OCI-LY3 (cell line): ENCODE measurements at regions not wholly inside any gene's neighbourhood (a gene's known extent, or its start where the extent isn't known, plus 50 kb on each side); places are given as distances from the start of the nearest gene placed in this dataset.

ENCODE experiments used
- EZH2phosphoT487 ChIP-seq: fragments of 200-600 bp; shearing (Covaris generic); IDR thresholded peaks from 2 replicates; pipeline ENCODE4 v1.6.1; 2018; ENCODE audit warnings: antibody characterized with exemption, mixed run types, low read depth
- TF ChIP-seq, protein P1 (sequence below): fragments of 200-600, 300-600 bp; sonication (generic); IDR thresholded peaks from 2 replicates; pipeline ENCODE4 v1.5.1; 2014; ENCODE audit warnings: antibody characterized with exemption, low read length, low read depth

GRCh38 chr1:239315631-239316217 lies 70.6 kb upstream of the CHRM3 start:
- TF ChIP-seq, protein P1, sequence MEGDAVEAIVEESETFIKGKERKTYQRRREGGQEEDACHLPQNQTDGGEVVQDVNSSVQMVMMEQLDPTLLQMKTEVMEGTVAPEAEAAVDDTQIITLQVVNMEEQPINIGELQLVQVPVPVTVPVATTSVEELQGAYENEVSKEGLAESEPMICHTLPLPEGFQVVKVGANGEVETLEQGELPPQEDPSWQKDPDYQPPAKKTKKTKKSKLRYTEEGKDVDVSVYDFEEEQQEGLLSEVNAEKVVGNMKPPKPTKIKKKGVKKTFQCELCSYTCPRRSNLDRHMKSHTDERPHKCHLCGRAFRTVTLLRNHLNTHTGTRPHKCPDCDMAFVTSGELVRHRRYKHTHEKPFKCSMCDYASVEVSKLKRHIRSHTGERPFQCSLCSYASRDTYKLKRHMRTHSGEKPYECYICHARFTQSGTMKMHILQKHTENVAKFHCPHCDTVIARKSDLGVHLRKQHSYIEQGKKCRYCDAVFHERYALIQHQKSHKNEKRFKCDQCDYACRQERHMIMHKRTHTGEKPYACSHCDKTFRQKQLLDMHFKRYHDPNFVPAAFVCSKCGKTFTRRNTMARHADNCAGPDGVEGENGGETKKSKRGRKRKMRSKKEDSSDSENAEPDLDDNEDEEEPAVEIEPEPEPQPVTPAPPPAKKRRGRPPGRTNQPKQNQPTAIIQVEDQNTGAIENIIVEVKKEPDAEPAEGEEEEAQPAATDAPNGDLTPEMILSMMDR: no peak
- no peak for TF ChIP-seq EZH2phosphoT487
